IPS-18c (cell line): ENCODE measurements at regions not wholly inside any gene's neighbourhood (a gene's known extent, or its start where the extent isn't known, plus 50 kb on each side); places are given as distances from the start of the nearest gene placed in this dataset.

ENCODE experiments used
- H3K4me3 ChIP-seq: 2 replicates; pipeline ENCODE4 v1.7.0; 2013; ENCODE audit warnings: low read depth, mild to moderate bottlenecking, low read length, moderate library complexity; ENCODE audit not compliant: insufficient read depth
- H3K9me3 ChIP-seq: one replicate; pipeline ENCODE4 v1.6.1; 2013; ENCODE audit warnings: mild to moderate bottlenecking, low read length, moderate library complexity; ENCODE audit not compliant: control insufficient read depth, insufficient read depth

GRCh38 chr22:47716890-47717615, 954.6 kb downstream of the TBC1D22A start:
- Histone ChIP-seq H3K9me3 (peaks cover 18% of the 10 kb centered on the region), H3K4me3 (no peak overlapping the region)

GRCh38 chr22:47715866-47716578, 953.6 kb downstream of the TBC1D22A start:
- Histone ChIP-seq H3K4me3 (no peak overlapping the region), H3K9me3 (peaks cover 19% of the 10 kb centered on the region)

DNA sequence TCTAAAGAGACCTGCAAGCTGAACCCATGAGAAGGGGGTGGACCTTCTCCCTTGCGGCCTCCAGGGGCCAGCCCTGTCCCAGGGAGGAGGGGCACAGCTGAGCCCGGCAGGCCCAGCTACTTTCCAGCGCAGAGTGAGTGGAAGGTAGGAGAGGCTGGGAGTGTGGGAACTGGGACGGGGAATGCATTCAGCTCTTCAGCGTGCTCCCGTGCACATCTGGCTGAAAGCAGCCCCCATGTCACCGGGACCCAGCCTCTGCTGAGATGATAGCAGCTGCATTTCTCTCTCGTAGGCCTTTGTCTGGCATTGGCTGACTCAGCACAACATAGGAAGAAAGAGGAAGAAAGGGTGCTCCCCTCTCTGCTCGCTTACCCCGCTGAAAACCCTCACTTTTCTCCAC, 951.5 kb downstream of the TBC1D22A start:
- Histone ChIP-seq H3K4me3 (no peak overlapping the region), H3K9me3 (peaks cover 22% of the 10 kb centered on the region)

DNA sequence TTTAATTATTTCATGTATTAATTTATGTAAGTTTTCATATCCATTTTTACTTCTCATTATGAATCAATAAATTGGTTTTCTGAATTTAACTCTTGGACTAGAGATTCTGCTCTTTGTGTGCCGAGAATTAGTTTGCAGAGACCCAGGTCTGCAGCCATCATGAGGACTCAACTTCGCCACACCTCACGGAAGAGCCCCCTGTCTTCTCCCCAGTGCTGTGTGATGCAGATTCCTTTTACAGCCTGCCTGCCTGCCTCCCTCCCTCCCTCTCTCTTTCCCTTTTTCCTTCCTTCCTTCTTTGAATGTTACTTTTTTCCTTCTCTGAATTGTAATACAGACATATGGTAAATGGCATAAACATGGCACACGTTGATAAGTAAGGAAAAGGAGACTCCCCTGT, 947.7 kb downstream of the TBC1D22A start:
- no peak overlapping the region for H3K4me3 ChIP-seq
- H3K9me3 ChIP-seq, result peaks cover 13% of the 10 kb centered on the region

DNA sequence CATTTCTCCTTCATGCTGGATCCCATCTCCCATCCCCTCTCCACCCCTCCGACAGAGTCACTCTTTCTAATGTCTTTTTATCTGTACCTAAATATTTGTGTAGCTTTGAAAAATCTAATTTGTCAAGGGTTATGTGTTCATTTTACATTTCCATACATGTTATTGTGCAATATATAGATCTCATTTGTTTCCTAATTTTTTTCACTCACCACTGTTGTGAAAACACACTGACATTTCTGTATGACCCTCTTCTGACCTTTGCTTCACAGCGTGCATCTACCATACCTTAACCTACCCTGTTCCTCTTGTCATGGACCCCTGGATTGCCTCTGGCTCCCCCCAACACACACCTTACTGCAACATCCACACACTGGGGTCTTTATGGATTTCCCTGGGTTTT, 942.9 kb downstream of the TBC1D22A start:
- Histone ChIP-seq H3K9me3 (peaks cover 1% of the 10 kb centered on the region), H3K4me3 (no peak overlapping the region)

GRCh38 chr22:47698906-47699305, 936.5 kb downstream of the TBC1D22A start:
- Histone ChIP-seq H3K9me3 (peaks cover 8% of the 10 kb centered on the region), H3K4me3 (no peak overlapping the region)

- peaks cover 11% of the 10 kb centered on the region for H3K9me3 ChIP-seq
- no peak overlapping the region for H3K4me3 ChIP-seq
Observed at GRCh38 chr22:47697861-47698260, 935.4 kb downstream of the TBC1D22A start.

- H3K9me3 ChIP-seq, result peaks cover 17% of the 10 kb centered on the region
- H3K4me3 ChIP-seq, result no peak overlapping the region
Observed at GRCh38 chr22:47696776-47697175, 934.3 kb downstream of the TBC1D22A start.

GRCh38 chr22:47695176-47695575, 932.7 kb downstream of the TBC1D22A start:
- H3K4me3 ChIP-seq, result no peak overlapping the region
- peaks cover 22% of the 10 kb centered on the region for H3K9me3 ChIP-seq

GRCh38 chr22:47694536-47695130, 932.2 kb downstream of the TBC1D22A start:
- Histone ChIP-seq H3K4me3 (no peak overlapping the region), H3K9me3 (peaks cover 24% of the 10 kb centered on the region)

DNA sequence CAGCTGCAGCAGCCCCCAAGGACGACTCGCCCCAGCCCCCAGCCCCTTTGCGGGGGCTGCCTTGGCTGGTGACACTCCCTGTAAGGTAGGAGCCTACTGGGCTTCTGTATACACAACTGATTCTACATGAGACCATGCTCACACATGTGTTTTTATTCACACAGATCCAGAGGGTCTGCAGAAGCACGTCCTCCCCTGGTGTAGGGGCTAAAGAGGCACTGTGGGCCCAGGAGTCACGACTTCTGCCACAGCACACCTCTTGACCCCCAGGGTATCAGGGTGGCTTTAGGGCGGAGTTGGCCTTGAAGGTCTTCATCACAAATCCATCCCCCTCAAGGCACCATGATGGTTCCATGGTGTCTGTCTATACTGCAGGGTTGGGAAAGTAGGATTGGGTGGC, 931.2 kb downstream of the TBC1D22A start:
- Histone ChIP-seq H3K9me3 (peaks cover 25% of the 10 kb centered on the region), H3K4me3 (no peak overlapping the region)

- peaks cover 23% of the 10 kb centered on the region for H3K9me3 ChIP-seq
- H3K4me3 ChIP-seq, result no peak overlapping the region
Observed at GRCh38 chr22:47692811-47693210, 930.4 kb downstream of the TBC1D22A start.

- peaks cover 28% of the 10 kb centered on the region for H3K9me3 ChIP-seq
Observed at GRCh38 chr22:47691152-47691895, 928.9 kb downstream of the TBC1D22A start.

GRCh38 chr22:47690586-47690985, 928.1 kb downstream of the TBC1D22A start:
- H3K9me3 ChIP-seq, result peaks cover 30% of the 10 kb centered on the region
- no peak overlapping the region for H3K4me3 ChIP-seq

More at GRCh38 chr22:47691152-47691895, 928.9 kb downstream of the TBC1D22A start:
- no peak overlapping the region; the same call in 1 of the 2 replicates for H3K4me3 ChIP-seq

GRCh38 chr22:47690166-47690565, 927.7 kb downstream of the TBC1D22A start:
- H3K4me3 ChIP-seq, result no peak overlapping the region; the same call in 1 of the 2 replicates
- peaks cover 31% of the 10 kb centered on the region for H3K9me3 ChIP-seq

- H3K4me3 ChIP-seq, result no peak overlapping the region
- H3K9me3 ChIP-seq, result peaks cover 36% of the 10 kb centered on the region
Observed at GRCh38 chr22:47687776-47688175, 925.3 kb downstream of the TBC1D22A start.

DNA sequence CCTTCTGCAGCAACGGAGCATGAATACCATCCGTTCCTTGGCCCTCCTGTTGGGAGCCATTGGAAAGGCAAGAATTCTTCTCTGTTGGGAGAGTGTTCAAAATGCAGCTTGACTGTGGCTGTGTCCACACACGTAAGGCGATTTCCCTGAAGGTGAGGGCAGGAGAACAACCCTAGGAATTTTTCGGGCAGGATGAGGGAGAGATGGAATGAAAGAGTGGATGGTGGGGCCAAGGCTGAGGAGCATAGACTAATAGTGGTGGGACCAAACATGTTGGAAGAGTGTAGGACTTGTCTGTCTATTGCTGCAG, 924.9 kb downstream of the TBC1D22A start:
- H3K9me3 ChIP-seq, result peaks cover 37% of the 10 kb centered on the region
- H3K4me3 ChIP-seq, result no peak overlapping the region
